ENCODE measurements at regions not wholly inside any gene's neighbourhood (a gene's known extent, or its start where the extent isn't known, plus 50 kb on each side); places are given as distances from the start of the nearest gene placed in this dataset.
A peak's percentile ranks its signal among the peaks of the same experiment; 100 is the strongest.

- no peak for TF ChIP-seq CTCF (IDR thresholded peaks at IDR 0.05)
- no peaks in the 10 kb centered on the region for H3K27me3 ChIP-seq
- no peaks in the 10 kb centered on the region for H3K4me1 ChIP-seq
- no peak overlapping the region for H3K4me3 ChIP-seq
- no peaks in the 10 kb centered on the region for H3K36me3 ChIP-seq
- no peak overlapping the region for H3K27ac ChIP-seq
- H3K9me3 ChIP-seq: no peaks in the 10 kb centered on the region
- no peak for DNase-seq (ENCODE audit: low spot score)
These were observed 1382.2 kb downstream of the SLITRK5 start for GRCh38 chr13:89053418-89053817.

- no peak for DNase-seq (ENCODE audit: low spot score)
- Histone ChIP-seq H3K4me3 (no peak overlapping the region), H3K9me3 (no peaks in the 10 kb centered on the region), H3K4me1 (no peaks in the 10 kb centered on the region), H3K36me3 (no peaks in the 10 kb centered on the region), H3K27me3 (no peaks in the 10 kb centered on the region), H3K27ac (no peak overlapping the region)
- no peak for TF ChIP-seq CTCF (IDR thresholded peaks at IDR 0.05)
These were observed 1386.1 kb downstream of the SLITRK5 start for GRCh38 chr13:89057274-89057673.

- H3K36me3 ChIP-seq: no peaks in the 10 kb centered on the region
- no peaks in the 10 kb centered on the region for H3K4me1 ChIP-seq
- H3K27ac ChIP-seq: no peak overlapping the region
- TF ChIP-seq CTCF (IDR thresholded peaks at IDR 0.05): no peak
- no peaks in the 10 kb centered on the region for H3K9me3 ChIP-seq
- H3K4me3 ChIP-seq: no peak overlapping the region
- DNase-seq (ENCODE audit: low spot score): no peak
- H3K27me3 ChIP-seq: no peaks in the 10 kb centered on the region
These were observed 1386.7 kb downstream of the SLITRK5 start for GRCh38 chr13:89057862-89058261.

- Histone ChIP-seq H3K36me3 (no peaks in the 10 kb centered on the region), H3K27me3 (no peaks in the 10 kb centered on the region), H3K4me1 (no peaks in the 10 kb centered on the region), H3K4me3 (no peak overlapping the region), H3K27ac (no peak overlapping the region), H3K9me3 (no peaks in the 10 kb centered on the region)
- no peak for DNase-seq (ENCODE audit: low spot score)
- TF ChIP-seq CTCF (IDR thresholded peaks at IDR 0.05): no peak
These were observed 1390.7 kb downstream of the SLITRK5 start for GRCh38 chr13:89061821-89062220.

GRCh38 chr13:89066868-89067466, 1395.8 kb downstream of the SLITRK5 start:
- Histone ChIP-seq H3K36me3 (no peaks in the 10 kb centered on the region), H3K9me3 (no peaks in the 10 kb centered on the region), H3K27ac (no peak overlapping the region), H3K4me3 (no peak overlapping the region), H3K4me1 (no peaks in the 10 kb centered on the region), H3K27me3 (no peaks in the 10 kb centered on the region)
- TF ChIP-seq CTCF (IDR thresholded peaks at IDR 0.05): peak in 1 of 2 donors; percentile 58
- no peak for DNase-seq (ENCODE audit: low spot score)

- no peaks in the 10 kb centered on the region for H3K9me3 ChIP-seq
- H3K27me3 ChIP-seq: no peaks in the 10 kb centered on the region
- H3K4me1 ChIP-seq: no peaks in the 10 kb centered on the region
- no peaks in the 10 kb centered on the region for H3K36me3 ChIP-seq
- DNase-seq (ENCODE audit: low spot score): no peak
- H3K4me3 ChIP-seq: no peak overlapping the region
- H3K27ac ChIP-seq: no peak overlapping the region
- no peak for TF ChIP-seq CTCF (IDR thresholded peaks at IDR 0.05)
These were observed 1401.8 kb downstream of the SLITRK5 start for GRCh38 chr13:89072979-89073378.

All from right atrium auricular region (tissue), 2 donors.